OCI-LY3 (cell line): ENCODE measurements at regions not wholly inside any gene's neighbourhood (a gene's known extent, or its start where the extent isn't known, plus 50 kb on each side); places are given as distances from the start of the nearest gene placed in this dataset.

Experiments
- H2AFZ ChIP-seq: fragments of 200-600, 300-600 bp; shearing (Covaris generic); 2 replicates; pipeline ENCODE4 v1.6.0; 2014; ENCODE audit warnings: antibody characterized with exemption, low read depth, low read length
- H3K27ac ChIP-seq: fragments of 200-600, 300-600 bp; sonication (generic); 2 replicates; pipeline ENCODE4 v1.5.1; 2014; ENCODE audit warnings: mild to moderate bottlenecking, low read length, moderate library complexity, mixed read lengths
- H3K27me3 ChIP-seq: fragments of 200-600, 300-600 bp; sonication (generic); 2 replicates; pipeline ENCODE4 v1.6.1; 2014; ENCODE audit warnings: low read depth, low read length, mixed read lengths
- H3K36me3 ChIP-seq: fragments of 200-600, 300-600 bp; sonication (generic); replicated peaks from 2 replicates; pipeline ENCODE3; 2014; ENCODE audit warnings: low read depth, low read length, mixed read lengths
- H3K4me1 ChIP-seq: fragments of 300-600, 200-600 bp; sonication (generic); 2 replicates; pipeline ENCODE4 v1.6.1; 2014; ENCODE audit warnings: low read length, mixed read lengths
- H3K4me2 ChIP-seq: fragments of 200-600, 300-600 bp; sonication (generic); 2 replicates; pipeline ENCODE4 v1.6.1; 2014; ENCODE audit warnings: low read length, mixed read lengths
- H3K4me3 ChIP-seq: fragments of 300-600, 200-600 bp; sonication (generic); 2 replicates; pipeline ENCODE4 v1.5.1; 2014; ENCODE audit warnings: antibody characterized with exemption, mild to moderate bottlenecking, low read length, moderate library complexity
- H3K79me2 ChIP-seq: fragments of 300-600, 200-600 bp; shearing (Covaris generic); 2 replicates; pipeline ENCODE4 v1.6.1; 2014; ENCODE audit warnings: mild to moderate bottlenecking, low read length, mixed read lengths
- H3K9ac ChIP-seq: fragments of 300-600, 200-600 bp; shearing (Covaris generic); 2 replicates; pipeline ENCODE4 v1.6.0; 2014; ENCODE audit warnings: mild to moderate bottlenecking, low read length, moderate library complexity
- H3K9me3 ChIP-seq: fragments of 200-600, 300-600 bp; shearing (Covaris generic); 2 replicates; pipeline ENCODE4 v1.6.1; 2014; ENCODE audit warnings: low read length, mixed read lengths; ENCODE audit not compliant: insufficient read depth
- H4K20me1 ChIP-seq: fragments of 200-600, 300-600 bp; sonication (generic); 2 replicates; pipeline ENCODE4 v1.6.1; 2016; ENCODE audit warnings: low read length, mixed read lengths; ENCODE audit not compliant: insufficient read depth
- EZH2phosphoT487 ChIP-seq: fragments of 200-600 bp; shearing (Covaris generic); IDR thresholded peaks from 2 replicates; pipeline ENCODE4 v1.6.1; 2018; ENCODE audit warnings: antibody characterized with exemption, mixed run types, low read depth
- TF ChIP-seq, protein P1 (sequence below): fragments of 200-600, 300-600 bp; sonication (generic); IDR thresholded peaks from 2 replicates; pipeline ENCODE4 v1.5.1; 2014; ENCODE audit warnings: antibody characterized with exemption, low read length, low read depth

GRCh38 chr2:236828820-236829219 lies 256.9 kb upstream of the COPS8 start:
- Histone ChIP-seq H3K4me1 (no peaks in the 10 kb centered on the region), H3K9me3 (no peaks in the 10 kb centered on the region), H3K27ac (no peak overlapping the region), H3K9ac (no peak overlapping the region), H3K36me3 (no peaks in the 10 kb centered on the region), H3K4me3 (no peak overlapping the region), H3K27me3 (no peaks in the 10 kb centered on the region), H4K20me1 (no peaks in the 10 kb centered on the region), H3K4me2 (no peak overlapping the region), H3K79me2 (no peaks in the 10 kb centered on the region), H2AFZ (no peak overlapping the region)
- TF ChIP-seq, protein P1, sequence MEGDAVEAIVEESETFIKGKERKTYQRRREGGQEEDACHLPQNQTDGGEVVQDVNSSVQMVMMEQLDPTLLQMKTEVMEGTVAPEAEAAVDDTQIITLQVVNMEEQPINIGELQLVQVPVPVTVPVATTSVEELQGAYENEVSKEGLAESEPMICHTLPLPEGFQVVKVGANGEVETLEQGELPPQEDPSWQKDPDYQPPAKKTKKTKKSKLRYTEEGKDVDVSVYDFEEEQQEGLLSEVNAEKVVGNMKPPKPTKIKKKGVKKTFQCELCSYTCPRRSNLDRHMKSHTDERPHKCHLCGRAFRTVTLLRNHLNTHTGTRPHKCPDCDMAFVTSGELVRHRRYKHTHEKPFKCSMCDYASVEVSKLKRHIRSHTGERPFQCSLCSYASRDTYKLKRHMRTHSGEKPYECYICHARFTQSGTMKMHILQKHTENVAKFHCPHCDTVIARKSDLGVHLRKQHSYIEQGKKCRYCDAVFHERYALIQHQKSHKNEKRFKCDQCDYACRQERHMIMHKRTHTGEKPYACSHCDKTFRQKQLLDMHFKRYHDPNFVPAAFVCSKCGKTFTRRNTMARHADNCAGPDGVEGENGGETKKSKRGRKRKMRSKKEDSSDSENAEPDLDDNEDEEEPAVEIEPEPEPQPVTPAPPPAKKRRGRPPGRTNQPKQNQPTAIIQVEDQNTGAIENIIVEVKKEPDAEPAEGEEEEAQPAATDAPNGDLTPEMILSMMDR: no peak
- TF ChIP-seq EZH2phosphoT487: no peak

- TF ChIP-seq, protein P1: no peak
- no peak for TF ChIP-seq EZH2phosphoT487
- Histone ChIP-seq H3K4me2 (no peak overlapping the region), H3K27ac (no peak overlapping the region), H3K9me3 (no peaks in the 10 kb centered on the region), H3K4me1 (no peaks in the 10 kb centered on the region), H3K4me3 (no peak overlapping the region), H2AFZ (no peak overlapping the region), H4K20me1 (no peaks in the 10 kb centered on the region), H3K9ac (no peak overlapping the region), H3K36me3 (no peaks in the 10 kb centered on the region), H3K27me3 (no peaks in the 10 kb centered on the region), H3K79me2 (no peaks in the 10 kb centered on the region)
These were observed 254.8 kb upstream of the COPS8 start for GRCh38 chr2:236830926-236831325.

GRCh38 chr2:236831698-236832097 lies 254.0 kb upstream of the COPS8 start:
- H3K27ac ChIP-seq: no peak overlapping the region

DNA sequence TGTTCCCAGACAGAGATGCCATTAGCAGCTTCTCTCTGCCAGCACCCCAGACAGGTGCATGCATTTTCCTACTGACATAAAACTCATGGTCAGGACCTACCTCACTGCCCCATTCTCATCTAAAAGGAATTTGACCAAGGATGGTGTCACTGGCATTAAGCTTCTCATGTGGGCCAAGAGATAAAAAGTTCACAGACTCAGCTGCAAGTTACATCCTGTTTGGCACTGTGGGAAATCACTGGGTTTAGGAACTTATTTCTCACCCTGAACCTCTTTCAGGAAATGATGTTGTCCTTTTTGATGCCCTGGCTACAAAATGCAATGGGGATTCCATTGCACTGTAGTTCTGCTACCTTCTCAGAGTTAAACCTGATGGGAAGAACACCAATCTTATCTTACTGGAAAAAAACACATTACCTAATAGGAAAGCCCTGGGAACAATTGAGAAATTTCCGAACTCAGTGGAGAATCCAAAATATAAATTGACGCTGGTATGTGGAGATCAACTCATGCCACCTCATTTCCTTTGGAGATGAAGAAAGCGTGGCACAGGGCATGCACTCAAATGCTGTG lies 252.1 kb upstream of the COPS8 start:
- H4K20me1 ChIP-seq: no peaks in the 10 kb centered on the region
- H3K27me3 ChIP-seq: no peaks in the 10 kb centered on the region
- no peak overlapping the region for H2AFZ ChIP-seq
- no peak overlapping the region for H3K27ac ChIP-seq
- no peaks in the 10 kb centered on the region for H3K79me2 ChIP-seq
- H3K9ac ChIP-seq: no peak overlapping the region
- H3K4me1 ChIP-seq: no peaks in the 10 kb centered on the region
- H3K36me3 ChIP-seq: no peaks in the 10 kb centered on the region
- TF ChIP-seq EZH2phosphoT487: no peak
- TF ChIP-seq, protein P1: no peak
- H3K4me3 ChIP-seq: no peak overlapping the region
- H3K4me2 ChIP-seq: no peak overlapping the region
- H3K9me3 ChIP-seq: no peaks in the 10 kb centered on the region

More at GRCh38 chr2:236831698-236832097, 254.0 kb upstream of the COPS8 start:
- H3K27me3 ChIP-seq: no peaks in the 10 kb centered on the region
- no peak overlapping the region for H3K4me2 ChIP-seq
- H3K4me1 ChIP-seq: no peaks in the 10 kb centered on the region
- H3K79me2 ChIP-seq: no peaks in the 10 kb centered on the region
- H3K4me3 ChIP-seq: no peak overlapping the region
- no peaks in the 10 kb centered on the region for H3K9me3 ChIP-seq
- no peaks in the 10 kb centered on the region for H4K20me1 ChIP-seq
- H2AFZ ChIP-seq: no peak overlapping the region
- H3K9ac ChIP-seq: no peak overlapping the region
- TF ChIP-seq, protein P1: no peak
- no peak for TF ChIP-seq EZH2phosphoT487
- no peaks in the 10 kb centered on the region for H3K36me3 ChIP-seq
